ENCODE measurements at regions not wholly inside any gene's neighbourhood (a gene's known extent, or its start where the extent isn't known, plus 50 kb on each side); places are given as distances from the start of the nearest gene placed in this dataset.
"Not testable (repeated sequence)": the region's sequence is repeated elsewhere in the genome, so short reads cannot be mapped to it uniquely, and the experiment has no call there.

- no peak for DNase-seq
Observed at GRCh38 chr11:39462506-39462905, 1996.9 kb downstream of the LRRC4C start.

GRCh38 chr11:39461066-39461465, 1998.4 kb downstream of the LRRC4C start:
- no peak for DNase-seq

- no peak for DNase-seq
Observed at GRCh38 chr11:39459606-39460005, 1999.8 kb downstream of the LRRC4C start.

- no peak for DNase-seq
Observed at GRCh38 chr11:39458481-39458880, 2001.0 kb downstream of the LRRC4C start.

GRCh38 chr11:39443424-39444022, 2015.9 kb downstream of the LRRC4C start:
- no peak for DNase-seq

GRCh38 chr11:39442177-39442576, 2017.3 kb downstream of the LRRC4C start:
- no peak for DNase-seq

GRCh38 chr11:39435641-39436040, 2023.8 kb downstream of the LRRC4C start:
- no peak for DNase-seq

- no peak for DNase-seq
Observed at GRCh38 chr11:39434466-39434865, 2025.0 kb downstream of the LRRC4C start.

GRCh38 chr11:39432929-39433328, 2026.5 kb downstream of the LRRC4C start:
- no peak for DNase-seq

GRCh38 chr11:39425226-39425625, 2034.2 kb downstream of the LRRC4C start:
- DNase-seq: no peak

GRCh38 chr11:39412117-39412516, 2047.3 kb downstream of the LRRC4C start:
- DNase-seq: no peak

GRCh38 chr11:39385911-39386310, 2073.5 kb downstream of the LRRC4C start:
- no peak for DNase-seq

GRCh38 chr11:39374963-39375698, 2084.3 kb downstream of the LRRC4C start:
- DNase-seq: no peak

GRCh38 chr11:39367534-39367933, 2091.9 kb downstream of the LRRC4C start:
- no peak for DNase-seq

- no peak for DNase-seq
Observed at GRCh38 chr11:39365809-39366436, 2093.5 kb downstream of the LRRC4C start.

- no peak for DNase-seq
Observed at GRCh38 chr11:39363571-39363970, 2095.9 kb downstream of the LRRC4C start.

- no peak for DNase-seq
Observed at GRCh38 chr11:39361557-39361956, 2097.9 kb downstream of the LRRC4C start.

GRCh38 chr11:39345834-39346442, 2113.5 kb downstream of the LRRC4C start:
- DNase-seq: no peak

GRCh38 chr11:39341461-39341860, 2118.0 kb downstream of the LRRC4C start:
- no peak for DNase-seq

- DNase-seq: not testable (repeated sequence)
Observed at GRCh38 chr11:39333006-39333405, 2126.4 kb downstream of the LRRC4C start.

GRCh38 chr11:39327302-39327701, 2132.2 kb downstream of the LRRC4C start:
- no peak for DNase-seq

- not testable (repeated sequence) for DNase-seq
Observed at GRCh38 chr11:39311888-39312287, 2147.6 kb downstream of the LRRC4C start.

GRCh38 chr11:39304586-39304985, 2154.9 kb downstream of the LRRC4C start:
- no peak for DNase-seq

GRCh38 chr11:39294648-39295047, 2164.8 kb downstream of the LRRC4C start:
- no peak for DNase-seq

All from activated CD4-positive, alpha-beta T cell treated with anti-CD3 and anti-CD28 coated beads, Interleukin-2, amount 50 U/mL, for 48 hours (primary cell).